Testis (tissue), 2 donors: ENCODE measurements at regions not wholly inside any gene's neighbourhood (a gene's known extent, or its start where the extent isn't known, plus 50 kb on each side); places are given as distances from the start of the nearest gene placed in this dataset.

Experiments used
- CTCF ChIP-seq, 3 experiments: fragments of 450-650 bp in 2 of 3; fragments of 200-600 bp in 1 of 3; sonication (generic) in 1 of 3; IDR thresholded peaks; one replicate each; pipeline ENCODE4 v1.5.1; 2016 to 2019; ENCODE audit warnings: antibody characterized with exemption in 3 of 3, mild to moderate bottlenecking in 2 of 3, moderate library complexity in 1 of 3
- POLR2A ChIP-seq: fragments of 450-650 bp; IDR thresholded peaks from one replicate; pipeline ENCODE4 v1.6.1; 2017; ENCODE audit warnings: antibody characterized with exemption, mild to moderate bottlenecking, moderate library complexity

GRCh38 chr14:104469591-104469990 is 110.0 kb upstream of the C14orf180 start:
- no peak for TF ChIP-seq CTCF (IDR thresholded peaks at IDR 0.05)
- no peak for TF ChIP-seq POLR2A
